BJ (cell line): ENCODE measurements at regions not wholly inside any gene's neighbourhood (a gene's known extent, or its start where the extent isn't known, plus 50 kb on each side); places are given as distances from the start of the nearest gene placed in this dataset.

ENCODE experiments used
- CTCF ChIA-PET: fragments of 350-600 bp; formaldehyde crosslinking; extraction: SDS; loops from one replicate; lab custom pipeline; 2021; ENCODE audit warnings: antibody characterized with exemption, inconsistent platforms; lab: Yijun Ruan, JAX
- POLR2A ChIA-PET: fragments of 300-600 bp; sonication (Branson Sonifier 250); formaldehyde crosslinking; extraction: SDS; loops from one replicate; lab custom pipeline; 2021; ENCODE audit warnings: antibody characterized with exemption; lab: Charles Lee
- DNase-seq: peaks from one replicate; pipeline ENCODE4 v3.0.0-alpha.2; 2011; ENCODE audit warnings: low read depth
- H3K27me3 ChIP-seq: 2 replicates; pipeline ENCODE4 v1.6.0; 2011; ENCODE audit warnings: low read length; ENCODE audit not compliant: control insufficient read depth, insufficient read depth
- H3K36me3 ChIP-seq: 2 replicates; pipeline ENCODE4 v1.5.1; 2011; ENCODE audit warnings: low read length; ENCODE audit not compliant: control insufficient read depth, insufficient read depth
- H3K4me3 ChIP-seq: 2 replicates; pipeline ENCODE4 v1.5.1; 2011; ENCODE audit warnings: low read depth, mild to moderate bottlenecking, control low read depth, low read length
- CTCF ChIP-seq: IDR thresholded peaks from 2 replicates; pipeline ENCODE4 v1.5.1; 2011; ENCODE audit warnings: low read depth, mild to moderate bottlenecking, control low read depth, inconsistent platforms, low read length, moderate library complexity; ENCODE audit not compliant: insufficient read depth

GRCh38 chr6:41425511-41425910 lies 90.1 kb downstream of the NCR2 start:
- TF ChIP-seq CTCF, result no peak
- Histone ChIP-seq H3K4me3 (no peak overlapping the region), H3K27me3 (peaks cover 24% of the 10 kb centered on the region), H3K36me3 (no peaks in the 10 kb centered on the region)
- no peak for DNase-seq
- POLR2A ChIA-PET, result no interaction called here
- CTCF ChIA-PET, result interaction anchor here (0.7 to 7.4 kb wide), 22 partner anchors 8 to 260 kb away, joined by 3 to 98 read pairs (median 6); no protein-coding TSS in a partner anchor

GRCh38 chr6:41426438-41426851 lies 91.0 kb downstream of the NCR2 start:
- no peak for DNase-seq
- H3K4me3 ChIP-seq, result no peak overlapping the region
- no peak for TF ChIP-seq CTCF
- peaks cover 20% of the 10 kb centered on the region for H3K27me3 ChIP-seq
- POLR2A ChIA-PET, result no interaction called here
- H3K36me3 ChIP-seq, result no peaks in the 10 kb centered on the region
- CTCF ChIA-PET, result interaction anchor here (0.7 to 7.4 kb wide), 11 partner anchors 9 to 259 kb away, joined by 3 to 98 read pairs (median 8); no protein-coding TSS in a partner anchor

GRCh38 chr6:41426888-41427641 lies 91.7 kb downstream of the NCR2 start:
- H3K4me3 ChIP-seq, result no peak overlapping the region

GRCh38 chr6:41427642-41428335 lies 92.4 kb downstream of the NCR2 start:
- no peak for TF ChIP-seq CTCF
- peak overlapping the region; percentile 32 for H3K4me3 ChIP-seq
- H3K27me3 ChIP-seq, result peaks cover 18% of the 10 kb centered on the region
- POLR2A ChIA-PET, result no interaction called here
- no peak for DNase-seq
- no peaks in the 10 kb centered on the region for H3K36me3 ChIP-seq
- CTCF ChIA-PET, result interaction anchor here (1.3 to 3.0 kb wide), 5 partner anchors 15 to 163 kb away, joined by 3 to 8 read pairs (median 3); no protein-coding TSS in a partner anchor

More at GRCh38 chr6:41426888-41427641, 91.7 kb downstream of the NCR2 start:
- no peak for DNase-seq
- Histone ChIP-seq H3K27me3 (peaks cover 18% of the 10 kb centered on the region), H3K36me3 (no peaks in the 10 kb centered on the region)
- ChIA-PET POLR2A (no interaction called here), CTCF (interaction anchor here (1.3 to 7.4 kb wide), 7 partner anchors 16 to 165 kb away, joined by 3 to 98 read pairs (median 7); no protein-coding TSS in a partner anchor)
- no peak for TF ChIP-seq CTCF
